Fibroblast of gingiva (primary cell): ENCODE measurements at regions not wholly inside any gene's neighbourhood (a gene's known extent, or its start where the extent isn't known, plus 50 kb on each side); places are given as distances from the start of the nearest gene placed in this dataset.
"Not testable (repeated sequence)": the region's sequence is repeated elsewhere in the genome, so short reads cannot be mapped to it uniquely, and the experiment has no call there.

Source experiments
- DNase-seq: peaks from one replicate; pipeline ENCODE4 v3.0.0-alpha.2; 2011; ENCODE audit warnings: low read depth

- no peak for DNase-seq
These were observed 626.1 kb downstream of the COL12A1 start for GRCh38 chr6:74579794-74580193.

GRCh38 chr6:74579047-74579446, 626.8 kb downstream of the COL12A1 start:
- no peak for DNase-seq

- peak; percentile 95 for DNase-seq
These were observed 627.5 kb downstream of the COL12A1 start for GRCh38 chr6:74578339-74578738.

GRCh38 chr6:74577619-74578018, 628.2 kb downstream of the COL12A1 start:
- DNase-seq = no peak

- peak; percentile 41 for DNase-seq
These were observed 631.1 kb downstream of the COL12A1 start for GRCh38 chr6:74574794-74575193.

GRCh38 chr6:74573613-74574012, 632.2 kb downstream of the COL12A1 start:
- no peak for DNase-seq

GRCh38 chr6:74570044-74570443, 635.8 kb downstream of the COL12A1 start:
- no peak for DNase-seq

GRCh38 chr6:74568861-74569260, 637.0 kb downstream of the COL12A1 start:
- DNase-seq = no peak

- DNase-seq = not testable (repeated sequence)
These were observed 637.9 kb downstream of the COL12A1 start for GRCh38 chr6:74567923-74568290.

- no peak for DNase-seq
These were observed 638.5 kb downstream of the COL12A1 start for GRCh38 chr6:74567281-74567922.

GRCh38 chr6:74557236-74557635, 648.6 kb downstream of the COL12A1 start:
- DNase-seq = no peak

GRCh38 chr6:74554041-74554440, 651.8 kb downstream of the COL12A1 start:
- DNase-seq = no peak

GRCh38 chr6:74551896-74552295, 654.0 kb downstream of the COL12A1 start:
- peak; percentile 77 for DNase-seq

GRCh38 chr6:74550821-74551220, 655.0 kb downstream of the COL12A1 start:
- no peak for DNase-seq

GRCh38 chr6:74549746-74550145, 656.1 kb downstream of the COL12A1 start:
- no peak for DNase-seq

GRCh38 chr6:74534465-74535211, 671.2 kb downstream of the COL12A1 start:
- peak; percentile 80 for DNase-seq

GRCh38 chr6:74519163-74519562, 686.7 kb downstream of the COL12A1 start:
- DNase-seq = peak; percentile 60

- DNase-seq = no peak
These were observed 687.8 kb downstream of the COL12A1 start for GRCh38 chr6:74518035-74518434.

GRCh38 chr6:74510878-74511277, 695.0 kb downstream of the COL12A1 start:
- no peak for DNase-seq

- DNase-seq = no peak
These were observed 698.2 kb downstream of the COL12A1 start for GRCh38 chr6:74507649-74508048.

GRCh38 chr6:74505391-74505790, 700.5 kb downstream of the COL12A1 start:
- no peak for DNase-seq

GRCh38 chr6:74504941-74505340, 700.9 kb downstream of the COL12A1 start:
- no peak for DNase-seq

GRCh38 chr6:74492587-74492986, 713.3 kb downstream of the COL12A1 start:
- DNase-seq = no peak
